ENCODE measurements at regions not wholly inside any gene's neighbourhood (a gene's known extent, or its start where the extent isn't known, plus 50 kb on each side); places are given as distances from the start of the nearest gene placed in this dataset.
"Not testable (repeated sequence)": the region's sequence is repeated elsewhere in the genome, so short reads cannot be mapped to it uniquely, and the experiment has no call there.

DNA sequence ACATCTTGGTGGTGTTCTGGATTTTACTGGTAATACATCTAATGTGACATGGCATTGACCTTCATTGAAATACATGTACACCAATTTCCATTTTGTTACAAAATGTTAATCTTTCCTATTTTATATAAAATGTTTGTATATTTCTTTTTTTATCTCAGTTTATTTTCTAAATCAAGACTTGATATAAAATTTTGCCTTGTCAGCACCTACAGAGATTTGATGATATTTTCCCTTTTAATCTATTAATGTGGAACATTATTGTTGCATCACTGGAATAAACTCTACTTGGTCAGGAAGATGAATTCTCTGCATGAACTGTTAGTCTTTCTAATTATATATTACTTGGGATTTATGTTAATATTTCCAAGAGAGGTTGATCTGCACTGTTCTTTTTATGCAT is 294.0 kb upstream of the ETAA1 start:
- Mint-ChIP-seq H3K36me3 (ENCODE audit: low read depth) (peaks cover 5% of the 10 kb centered on the region), H3K4me1 (no peaks in the 10 kb centered on the region), H3K27ac (no peak overlapping the region), H3K9me3 (peaks cover 53% of the 10 kb centered on the region), H3K4me3 (no peak overlapping the region), H3K27me3 (ENCODE audit: low read depth, poor library complexity) (no peaks in the 10 kb centered on the region)
- TF ChIP-seq CTCF (IDR thresholded peaks at IDR 0.05): no peak
- no peak for DNase-seq

GRCh38 chr2:67108231-67108630 is 288.9 kb upstream of the ETAA1 start:
- Mint-ChIP-seq H3K4me3 (no peak overlapping the region), H3K36me3 (ENCODE audit: low read depth) (peaks cover 5% of the 10 kb centered on the region), H3K27me3 (ENCODE audit: low read depth, poor library complexity) (no peaks in the 10 kb centered on the region), H3K27ac (no peak overlapping the region), H3K9me3 (peaks cover 34% of the 10 kb centered on the region), H3K4me1 (no peaks in the 10 kb centered on the region)
- no peak for DNase-seq
- no peak for TF ChIP-seq CTCF (IDR thresholded peaks at IDR 0.05)

DNA sequence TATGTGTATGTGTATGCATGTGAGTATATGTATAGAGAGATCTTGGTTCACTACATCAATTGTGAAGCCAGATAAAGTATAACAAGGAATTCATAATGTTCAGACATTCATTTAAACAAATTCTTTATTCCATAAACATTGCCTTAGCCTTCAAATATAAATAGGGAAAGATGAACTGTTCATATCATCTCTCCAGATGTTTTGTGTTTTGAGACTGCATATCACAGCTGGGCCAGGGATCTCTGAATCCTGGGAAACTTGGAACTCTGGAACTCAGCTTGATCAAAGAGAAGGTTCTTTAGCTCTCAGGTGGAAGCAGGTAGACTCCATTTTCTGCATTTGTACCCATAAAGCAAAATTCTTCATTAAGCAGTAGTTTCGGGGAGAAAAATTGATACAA is 272.6 kb upstream of the ETAA1 start:
- Mint-ChIP-seq H3K36me3 (ENCODE audit: low read depth) (no peaks in the 10 kb centered on the region), H3K9me3 (peaks cover 15% of the 10 kb centered on the region), H3K27me3 (ENCODE audit: low read depth, poor library complexity) (peaks cover 4% of the 10 kb centered on the region), H3K27ac (no peak overlapping the region), H3K4me1 (no peaks in the 10 kb centered on the region), H3K4me3 (no peak overlapping the region)
- TF ChIP-seq CTCF (IDR thresholded peaks at IDR 0.05): no peak
- DNase-seq: no peak

DNA sequence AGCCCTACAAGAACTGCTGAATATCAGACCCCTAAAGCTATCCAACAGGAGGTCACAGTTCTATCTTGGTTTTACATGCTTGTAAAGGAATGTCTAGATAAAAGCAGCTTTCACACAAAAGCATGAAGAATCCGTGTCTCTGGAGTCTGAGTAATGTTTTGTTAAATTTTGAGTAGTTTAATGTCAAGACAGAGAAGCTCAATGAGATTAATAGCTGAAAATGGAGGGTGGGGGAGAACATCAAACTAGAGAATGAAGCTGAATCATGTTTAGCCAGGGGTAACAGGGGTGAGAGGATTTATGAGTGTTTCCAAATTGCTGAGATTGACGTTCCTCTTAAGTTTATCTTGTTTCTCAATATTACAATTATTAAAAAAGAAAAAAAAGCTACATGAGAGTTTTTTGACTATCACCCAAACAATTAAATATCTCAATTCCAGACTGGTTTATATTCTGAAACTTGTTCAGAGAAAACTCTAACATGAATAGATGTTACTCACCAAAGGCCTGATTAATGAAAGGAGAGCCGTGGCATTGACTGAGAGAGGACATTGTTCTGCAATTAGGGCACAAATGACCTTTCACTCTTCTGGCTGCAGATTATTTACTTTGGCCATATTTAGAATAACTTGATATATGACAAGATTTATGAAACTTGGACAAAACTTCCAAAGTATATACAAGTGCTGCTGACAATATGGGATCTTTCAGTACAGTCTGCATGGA is 266.4 kb upstream of the ETAA1 start:
- Mint-ChIP-seq H3K4me3 (no peak overlapping the region), H3K27ac (peak overlapping the region; percentile 24)
- no peak for TF ChIP-seq CTCF (IDR thresholded peaks at IDR 0.05)

DNA sequence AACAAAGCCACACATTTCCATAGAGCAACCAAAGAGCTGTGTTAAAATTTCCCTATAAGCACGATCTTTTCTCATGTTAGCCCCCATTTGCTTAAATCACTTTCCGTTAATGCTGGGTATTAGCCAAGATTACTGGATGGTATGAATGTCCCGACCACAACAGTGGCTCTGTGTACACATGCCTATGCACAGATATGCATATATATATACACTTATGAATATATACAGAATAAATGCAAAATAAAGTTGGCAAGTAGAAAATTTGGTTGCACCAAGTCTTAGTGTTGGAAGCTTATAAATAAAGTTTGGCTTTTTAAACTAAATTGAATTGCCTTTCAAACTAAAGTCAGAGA is 265.9 kb upstream of the ETAA1 start:
- Mint-ChIP-seq H3K27ac (no peak overlapping the region), H3K4me1 (peaks cover 22% of the 10 kb centered on the region), H3K27me3 (ENCODE audit: low read depth, poor library complexity) (peaks cover 3% of the 10 kb centered on the region), H3K36me3 (ENCODE audit: low read depth) (no peaks in the 10 kb centered on the region), H3K9me3 (no peaks in the 10 kb centered on the region), H3K4me3 (no peak overlapping the region)
- no peak for DNase-seq
- no peak for TF ChIP-seq CTCF (IDR thresholded peaks at IDR 0.05)

More for the DNA sequence above, 266.4 kb upstream of the ETAA1 start:
- Mint-ChIP-seq H3K9me3 (no peaks in the 10 kb centered on the region), H3K36me3 (ENCODE audit: low read depth) (no peaks in the 10 kb centered on the region), H3K27me3 (ENCODE audit: low read depth, poor library complexity) (peaks cover 3% of the 10 kb centered on the region), H3K4me1 (peaks cover 21% of the 10 kb centered on the region)
- DNase-seq: no peak

DNA sequence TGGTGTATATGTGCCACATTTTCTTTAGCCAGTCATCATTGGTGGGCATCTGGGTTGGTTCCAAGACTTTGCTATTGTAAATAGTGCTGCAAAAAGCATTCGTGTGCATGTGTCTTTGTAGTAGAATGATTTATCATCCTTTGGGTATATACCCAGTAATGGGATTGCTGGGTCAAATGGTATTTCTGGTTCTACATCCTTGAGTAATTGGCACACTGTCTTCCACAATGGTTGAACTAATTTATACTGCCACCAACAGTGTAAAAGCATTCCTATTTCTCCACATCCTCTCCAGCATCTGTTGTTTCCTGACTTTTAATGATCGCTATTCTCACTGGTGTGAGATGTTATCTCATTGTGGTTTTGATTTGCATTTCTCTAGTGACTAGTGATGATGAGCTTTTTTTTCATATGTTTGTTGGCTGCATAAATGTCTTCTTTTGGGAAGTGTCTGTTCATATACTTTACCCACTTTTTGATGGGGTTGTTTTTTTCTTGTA is 264.6 kb upstream of the ETAA1 start:
- not testable (repeated sequence) for H3K36me3 Mint-ChIP-seq (ENCODE audit: low read depth); H3K9me3 Mint-ChIP-seq; DNase-seq; H3K27me3 Mint-ChIP-seq (ENCODE audit: low read depth, poor library complexity); H3K27ac Mint-ChIP-seq; H3K4me3 Mint-ChIP-seq
- peaks cover 22% of the 10 kb centered on the region for H3K4me1 Mint-ChIP-seq

All from nephron progenitor cell (in vitro differentiated cells).